ENCODE measurements at regions not wholly inside any gene's neighbourhood (a gene's known extent, or its start where the extent isn't known, plus 50 kb on each side); places are given as distances from the start of the nearest gene placed in this dataset.

- TF ChIP-seq EZH2phosphoT487 (IDR thresholded peaks at IDR 0.05; ENCODE audit: borderline replicate concordance, low read length): no peak
- no peak for TF ChIP-seq CTCF (IDR thresholded peaks at IDR 0.05; ENCODE audit: low read depth, low read length, poor library complexity, severe bottlenecking)
Observed at GRCh38 chr7:125833839-125834238, 904.2 kb upstream of the POT1 start.

GRCh38 chr7:125830743-125831142 lies 901.1 kb upstream of the POT1 start:
- H3K9me3 ChIP-seq (ENCODE audit: control insufficient read depth, insufficient read depth, low read length): no peaks in the 10 kb centered on the region
- no peaks in the 10 kb centered on the region for H3K36me3 ChIP-seq (ENCODE audit: control insufficient read depth, low read length)
- H3F3A ChIP-seq (ENCODE audit: control insufficient read depth, insufficient read depth): no peaks in the 10 kb centered on the region
- no peak for TF ChIP-seq EZH2phosphoT487 (IDR thresholded peaks at IDR 0.05; ENCODE audit: borderline replicate concordance, low read length)
- TF ChIP-seq CTCF (IDR thresholded peaks at IDR 0.05; ENCODE audit: low read depth, low read length, poor library complexity, severe bottlenecking): no peak
- H3K27ac ChIP-seq (ENCODE audit: low read depth, low read length): no peak overlapping the region
- H3K4me2 ChIP-seq (ENCODE audit: low read length): no peak overlapping the region
- H3K9me2 ChIP-seq (replicated peaks; ENCODE audit: control insufficient read depth, low read length): no peaks in the 10 kb centered on the region; the same call in 1 of the 2 replicates
- no peaks in the 10 kb centered on the region for H3K27me3 ChIP-seq (ENCODE audit: control insufficient read depth, low read length)
- no peak overlapping the region for H3K4me3 ChIP-seq (ENCODE audit: low read length)
- H4K20me1 ChIP-seq (ENCODE audit: control insufficient read depth, insufficient read depth, low read depth, low read length): no peaks in the 10 kb centered on the region
- no peaks in the 10 kb centered on the region for H3K4me1 ChIP-seq (ENCODE audit: control insufficient read depth, low read length)
- H3K79me2 ChIP-seq (ENCODE audit: control insufficient read depth, low read length): no peaks in the 10 kb centered on the region

More at GRCh38 chr7:125833839-125834238, 904.2 kb upstream of the POT1 start:
- Histone ChIP-seq H3K4me3 (ENCODE audit: low read length) (no peak overlapping the region), H3K4me1 (ENCODE audit: control insufficient read depth, low read length) (no peaks in the 10 kb centered on the region), H3K27ac (ENCODE audit: low read depth, low read length) (no peak overlapping the region), H3K27me3 (ENCODE audit: control insufficient read depth, low read length) (no peaks in the 10 kb centered on the region), H3K9me2 (replicated peaks; ENCODE audit: control insufficient read depth, low read length) (no peaks in the 10 kb centered on the region; the same call in 1 of the 2 replicates), H3K9me3 (ENCODE audit: control insufficient read depth, insufficient read depth, low read length) (no peaks in the 10 kb centered on the region), H3K79me2 (ENCODE audit: control insufficient read depth, low read length) (no peaks in the 10 kb centered on the region), H3K36me3 (ENCODE audit: control insufficient read depth, low read length) (no peaks in the 10 kb centered on the region), H4K20me1 (ENCODE audit: control insufficient read depth, insufficient read depth, low read depth, low read length) (no peaks in the 10 kb centered on the region), H3F3A (ENCODE audit: control insufficient read depth, insufficient read depth) (no peaks in the 10 kb centered on the region), H3K4me2 (ENCODE audit: low read length) (no peak overlapping the region)

- Histone ChIP-seq H3K4me3 (ENCODE audit: low read length) (no peak overlapping the region), H3K27me3 (ENCODE audit: control insufficient read depth, low read length) (no peaks in the 10 kb centered on the region), H3K4me2 (ENCODE audit: low read length) (no peak overlapping the region), H3K79me2 (ENCODE audit: control insufficient read depth, low read length) (no peaks in the 10 kb centered on the region), H3K4me1 (ENCODE audit: control insufficient read depth, low read length) (no peaks in the 10 kb centered on the region), H3K9me3 (ENCODE audit: control insufficient read depth, insufficient read depth, low read length) (no peaks in the 10 kb centered on the region), H4K20me1 (ENCODE audit: control insufficient read depth, insufficient read depth, low read depth, low read length) (no peaks in the 10 kb centered on the region), H3K36me3 (ENCODE audit: control insufficient read depth, low read length) (no peaks in the 10 kb centered on the region), H3F3A (ENCODE audit: control insufficient read depth, insufficient read depth) (no peaks in the 10 kb centered on the region), H3K27ac (ENCODE audit: low read depth, low read length) (no peak overlapping the region), H3K9me2 (replicated peaks; ENCODE audit: control insufficient read depth, low read length) (no peaks in the 10 kb centered on the region; the same call in 1 of the 2 replicates)
- TF ChIP-seq CTCF (IDR thresholded peaks at IDR 0.05; ENCODE audit: low read depth, low read length, poor library complexity, severe bottlenecking): no peak
- TF ChIP-seq EZH2phosphoT487 (IDR thresholded peaks at IDR 0.05; ENCODE audit: borderline replicate concordance, low read length): no peak
Observed at GRCh38 chr7:125828153-125828700, 898.6 kb upstream of the POT1 start.

All from DOHH2 (cell line).